ENCODE measurements at regions not wholly inside any gene's neighbourhood (a gene's known extent, or its start where the extent isn't known, plus 50 kb on each side); places are given as distances from the start of the nearest gene placed in this dataset.

DNA sequence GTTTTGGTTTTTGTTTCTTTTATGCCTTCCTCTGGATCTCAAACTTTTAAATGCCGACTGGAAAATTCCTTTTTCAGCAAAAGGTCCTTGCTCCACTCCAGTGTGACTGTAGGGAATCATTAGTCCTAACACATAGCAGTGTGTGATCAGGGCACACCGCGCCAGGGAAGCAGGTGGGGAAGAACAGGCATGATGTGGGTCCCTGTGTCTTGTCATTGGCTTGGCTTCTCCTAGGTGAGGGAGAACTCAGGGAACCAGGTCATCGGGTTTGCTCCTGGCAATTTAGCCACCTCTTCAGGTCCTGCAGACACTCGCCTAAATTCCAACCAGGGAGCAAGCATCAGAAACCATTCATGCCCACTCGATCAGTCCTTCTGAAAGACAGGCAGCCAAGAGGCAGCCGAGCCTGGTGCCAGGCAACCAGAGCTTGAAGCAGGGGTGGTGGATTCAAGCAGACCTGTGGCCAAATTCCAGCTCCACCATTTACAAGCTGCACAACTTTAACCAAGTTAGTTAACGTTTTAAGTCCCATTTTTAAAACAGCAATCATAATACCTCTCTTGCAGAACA, 514.2 kb downstream of the BNC2 start:
- Histone ChIP-seq H2AFZ (ENCODE audit: control insufficient read depth, low read length) (no peak overlapping the region), H3K4me1 (ENCODE audit: control insufficient read depth, extremely low read depth, insufficient read depth, low read length) (no peaks in the 10 kb centered on the region), H3K9ac (ENCODE audit: control insufficient read depth, extremely low read depth, insufficient read depth, low read length) (no peak overlapping the region), H3K4me3 (ENCODE audit: control insufficient read depth in 2 of 3, extremely low read depth in 1 of 3, insufficient read depth in 2 of 3, low read depth in 1 of 3, low read length in 3 of 3) (no peak overlapping the region), H3K9me1 (ENCODE audit: control insufficient read depth, extremely low read depth, insufficient read depth, low read length) (no peaks in the 10 kb centered on the region), H3K79me2 (ENCODE audit: control insufficient read depth, insufficient read depth, low read length) (no peaks in the 10 kb centered on the region), H3K27me3 (ENCODE audit: control insufficient read depth, extremely low read depth, insufficient read depth, low read length) (no peaks in the 10 kb centered on the region), H3K36me3 (ENCODE audit: control insufficient read depth in 2 of 2, extremely low read depth in 1 of 2, insufficient read depth in 2 of 2, low read length in 2 of 2) (no peaks in the 10 kb centered on the region), H3K27ac (ENCODE audit: control insufficient read depth, insufficient read depth, low read length) (no peak overlapping the region), H4K20me1 (ENCODE audit: control insufficient read depth, extremely low read depth, insufficient read depth, low read length) (no peaks in the 10 kb centered on the region), H3K4me2 (ENCODE audit: control insufficient read depth, extremely low read depth, insufficient read depth, low read depth, low read length) (no peak overlapping the region), H3K9me3 (ENCODE audit: control insufficient read depth, low read depth, low read length) (no peaks in the 10 kb centered on the region)
- FAIRE-seq (no peak), DNase-seq (ENCODE audit: low read depth, low spot score) (no peak)
- dilution Hi-C loops (cut with MboI; ENCODE audit: extremely low pct_ligation_motif_present, low sequenced_read_pairs) = no loop called here
- TF ChIP-seq, protein P1, sequence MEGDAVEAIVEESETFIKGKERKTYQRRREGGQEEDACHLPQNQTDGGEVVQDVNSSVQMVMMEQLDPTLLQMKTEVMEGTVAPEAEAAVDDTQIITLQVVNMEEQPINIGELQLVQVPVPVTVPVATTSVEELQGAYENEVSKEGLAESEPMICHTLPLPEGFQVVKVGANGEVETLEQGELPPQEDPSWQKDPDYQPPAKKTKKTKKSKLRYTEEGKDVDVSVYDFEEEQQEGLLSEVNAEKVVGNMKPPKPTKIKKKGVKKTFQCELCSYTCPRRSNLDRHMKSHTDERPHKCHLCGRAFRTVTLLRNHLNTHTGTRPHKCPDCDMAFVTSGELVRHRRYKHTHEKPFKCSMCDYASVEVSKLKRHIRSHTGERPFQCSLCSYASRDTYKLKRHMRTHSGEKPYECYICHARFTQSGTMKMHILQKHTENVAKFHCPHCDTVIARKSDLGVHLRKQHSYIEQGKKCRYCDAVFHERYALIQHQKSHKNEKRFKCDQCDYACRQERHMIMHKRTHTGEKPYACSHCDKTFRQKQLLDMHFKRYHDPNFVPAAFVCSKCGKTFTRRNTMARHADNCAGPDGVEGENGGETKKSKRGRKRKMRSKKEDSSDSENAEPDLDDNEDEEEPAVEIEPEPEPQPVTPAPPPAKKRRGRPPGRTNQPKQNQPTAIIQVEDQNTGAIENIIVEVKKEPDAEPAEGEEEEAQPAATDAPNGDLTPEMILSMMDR (optimal IDR thresholded peaks at IDR 0.05 in 1 of 3, IDR thresholded peaks at IDR 0.05 in 1 of 3, conservative IDR thresholded peaks at IDR 0.05 in 1 of 3; ENCODE audit: extremely low read depth in 1 of 3, insufficient read depth in 2 of 3, low read length in 3 of 3) = no peak
- no peak for TF ChIP-seq EZH2 (IDR thresholded peaks at IDR 0.05; ENCODE audit: low read length)

DNA sequence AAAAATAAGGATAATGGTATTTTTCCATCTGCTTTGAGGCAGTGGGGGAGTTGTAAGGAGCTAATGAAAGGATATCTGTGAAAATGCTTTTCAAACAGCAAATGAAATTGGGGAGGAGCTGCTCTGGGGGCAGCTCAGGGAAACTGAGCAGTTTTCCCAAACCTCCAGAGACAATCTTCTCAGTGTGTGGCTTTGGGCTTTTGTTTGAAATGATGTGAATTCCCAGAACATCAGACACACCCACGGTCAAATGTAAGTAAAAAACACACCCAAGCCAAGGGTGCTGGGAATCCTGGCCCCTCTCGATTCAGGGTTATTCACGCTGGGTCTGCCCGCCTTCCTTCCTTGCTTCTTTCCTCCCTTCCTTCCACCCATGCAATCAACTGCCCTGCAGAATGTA, 512.6 kb downstream of the BNC2 start:
- no peak overlapping the region for H3K4me3 ChIP-seq (ENCODE audit: control insufficient read depth in 2 of 3, extremely low read depth in 1 of 3, insufficient read depth in 2 of 3, low read depth in 1 of 3, low read length in 3 of 3)
- H3K9ac ChIP-seq (ENCODE audit: control insufficient read depth, extremely low read depth, insufficient read depth, low read length) = no peak overlapping the region
- no peaks in the 10 kb centered on the region for H3K9me3 ChIP-seq (ENCODE audit: control insufficient read depth, low read depth, low read length)
- DNase-seq (ENCODE audit: low read depth, low spot score) (no peak), FAIRE-seq (no peak)
- H4K20me1 ChIP-seq (ENCODE audit: control insufficient read depth, extremely low read depth, insufficient read depth, low read length) = no peaks in the 10 kb centered on the region
- H3K27ac ChIP-seq (ENCODE audit: control insufficient read depth, insufficient read depth, low read length) = no peak overlapping the region
- H3K27me3 ChIP-seq (ENCODE audit: control insufficient read depth, extremely low read depth, insufficient read depth, low read length) = no peaks in the 10 kb centered on the region
- no peak overlapping the region for H3K4me2 ChIP-seq (ENCODE audit: control insufficient read depth, extremely low read depth, insufficient read depth, low read depth, low read length)
- dilution Hi-C loops (cut with MboI; ENCODE audit: extremely low pct_ligation_motif_present, low sequenced_read_pairs) = no loop called here
- no peaks in the 10 kb centered on the region for H3K79me2 ChIP-seq (ENCODE audit: control insufficient read depth, insufficient read depth, low read length)
- TF ChIP-seq EZH2 (IDR thresholded peaks at IDR 0.05; ENCODE audit: low read length) = no peak
- TF ChIP-seq, protein P1 (optimal IDR thresholded peaks at IDR 0.05 in 1 of 3, IDR thresholded peaks at IDR 0.05 in 1 of 3, conservative IDR thresholded peaks at IDR 0.05 in 1 of 3; ENCODE audit: extremely low read depth in 1 of 3, insufficient read depth in 2 of 3, low read length in 3 of 3) = no peak
- no peak overlapping the region for H2AFZ ChIP-seq (ENCODE audit: control insufficient read depth, low read length)
- no peaks in the 10 kb centered on the region for H3K36me3 ChIP-seq (ENCODE audit: control insufficient read depth in 2 of 2, extremely low read depth in 1 of 2, insufficient read depth in 2 of 2, low read length in 2 of 2)
- H3K9me1 ChIP-seq (ENCODE audit: control insufficient read depth, extremely low read depth, insufficient read depth, low read length) = no peaks in the 10 kb centered on the region
- no peaks in the 10 kb centered on the region for H3K4me1 ChIP-seq (ENCODE audit: control insufficient read depth, extremely low read depth, insufficient read depth, low read length)
